ENCODE measurements at regions not wholly inside any gene's neighbourhood (a gene's known extent, or its start where the extent isn't known, plus 50 kb on each side); places are given as distances from the start of the nearest gene placed in this dataset.

DNA sequence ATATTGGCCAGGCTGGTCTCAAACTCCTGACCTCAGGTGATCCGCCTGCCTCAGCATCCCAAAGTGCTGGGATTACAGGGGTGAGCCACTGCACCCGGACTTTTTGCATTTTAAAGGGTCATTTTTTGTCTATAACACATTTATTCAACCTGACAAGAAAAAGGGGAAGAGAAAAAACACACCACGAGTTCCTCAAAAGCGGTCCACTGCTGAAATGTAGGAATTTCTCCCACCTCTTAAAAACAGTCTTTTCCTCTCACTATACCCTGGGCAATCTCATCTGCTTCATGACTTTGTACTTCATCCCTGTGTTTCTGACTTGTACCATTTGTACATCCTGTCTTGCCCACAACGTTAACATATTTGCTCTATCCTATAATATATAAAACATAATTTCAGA, 413.3 kb upstream of the PTBP2 start (continued):
- TF ChIP-seq RAD21 (IDR thresholded peaks at IDR 0.05 in 1 of 2, conservative IDR thresholded peaks at IDR 0.05 in 1 of 2; ENCODE audit: low read depth in 2 of 2, low read length in 2 of 2), result no peak
- TF ChIP-seq, protein P1, sequence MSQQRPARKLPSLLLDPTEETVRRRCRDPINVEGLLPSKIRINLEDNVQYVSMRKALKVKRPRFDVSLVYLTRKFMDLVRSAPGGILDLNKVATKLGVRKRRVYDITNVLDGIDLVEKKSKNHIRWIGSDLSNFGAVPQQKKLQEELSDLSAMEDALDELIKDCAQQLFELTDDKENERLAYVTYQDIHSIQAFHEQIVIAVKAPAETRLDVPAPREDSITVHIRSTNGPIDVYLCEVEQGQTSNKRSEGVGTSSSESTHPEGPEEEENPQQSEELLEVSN (IDR thresholded peaks at IDR 0.05), result no peak
- no peak for TF ChIP-seq ASH2L (IDR thresholded peaks at IDR 0.05; ENCODE audit: low read length)
- no peak for TF ChIP-seq SIRT6 (IDR thresholded peaks at IDR 0.05; ENCODE audit: low read length)
- TF ChIP-seq EGR1 (IDR thresholded peaks at IDR 0.05; ENCODE audit: borderline replicate concordance, low read depth, low read length), result no peak
- no peak for TF ChIP-seq RXRA (IDR thresholded peaks at IDR 0.05; ENCODE audit: insufficient read depth, low read depth, low read length)
- no peak for TF ChIP-seq CEBPB (IDR thresholded peaks at IDR 0.05; ENCODE audit: low read depth, low read length)
- TF ChIP-seq, protein P2, sequence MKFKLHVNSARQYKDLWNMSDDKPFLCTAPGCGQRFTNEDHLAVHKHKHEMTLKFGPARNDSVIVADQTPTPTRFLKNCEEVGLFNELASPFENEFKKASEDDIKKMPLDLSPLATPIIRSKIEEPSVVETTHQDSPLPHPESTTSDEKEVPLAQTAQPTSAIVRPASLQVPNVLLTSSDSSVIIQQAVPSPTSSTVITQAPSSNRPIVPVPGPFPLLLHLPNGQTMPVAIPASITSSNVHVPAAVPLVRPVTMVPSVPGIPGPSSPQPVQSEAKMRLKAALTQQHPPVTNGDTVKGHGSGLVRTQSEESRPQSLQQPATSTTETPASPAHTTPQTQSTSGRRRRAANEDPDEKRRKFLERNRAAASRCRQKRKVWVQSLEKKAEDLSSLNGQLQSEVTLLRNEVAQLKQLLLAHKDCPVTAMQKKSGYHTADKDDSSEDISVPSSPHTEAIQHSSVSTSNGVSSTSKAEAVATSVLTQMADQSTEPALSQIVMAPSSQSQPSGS (IDR thresholded peaks at IDR 0.05; ENCODE audit: low read length), result no peak
- TF ChIP-seq POLR2A (IDR thresholded peaks at IDR 0.05; ENCODE audit: control extremely low read depth in 1 of 2, low read depth in 2 of 2, low read length in 2 of 2), result no peak
- TF ChIP-seq, protein P3, sequence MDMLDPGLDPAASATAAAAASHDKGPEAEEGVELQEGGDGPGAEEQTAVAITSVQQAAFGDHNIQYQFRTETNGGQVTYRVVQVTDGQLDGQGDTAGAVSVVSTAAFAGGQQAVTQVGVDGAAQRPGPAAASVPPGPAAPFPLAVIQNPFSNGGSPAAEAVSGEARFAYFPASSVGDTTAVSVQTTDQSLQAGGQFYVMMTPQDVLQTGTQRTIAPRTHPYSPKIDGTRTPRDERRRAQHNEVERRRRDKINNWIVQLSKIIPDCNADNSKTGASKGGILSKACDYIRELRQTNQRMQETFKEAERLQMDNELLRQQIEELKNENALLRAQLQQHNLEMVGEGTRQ (IDR thresholded peaks at IDR 0.05; ENCODE audit: low read length), result no peak
- no peak for TF ChIP-seq POLR2AphosphoS5 (IDR thresholded peaks at IDR 0.05; ENCODE audit: low read depth, low read length)
- no peak for TF ChIP-seq SIX5 (IDR thresholded peaks at IDR 0.05; ENCODE audit: low read depth, low read length)
- no peak for TF ChIP-seq SIN3A (conservative IDR thresholded peaks at IDR 0.05 in 1 of 2, IDR thresholded peaks at IDR 0.05 in 1 of 2; ENCODE audit: low read depth in 1 of 2, low read length in 2 of 2)
- no peak for TF ChIP-seq CBX8 (IDR thresholded peaks at IDR 0.05; ENCODE audit: borderline replicate concordance, low read depth, low read length)
- no peak for TF ChIP-seq FOSL1 (IDR thresholded peaks at IDR 0.05; ENCODE audit: insufficient read depth, low read depth, low read length)
- TF ChIP-seq MAFK (IDR thresholded peaks at IDR 0.05; ENCODE audit: low read depth, low read length), result no peak
- TF ChIP-seq GTF2F1 (IDR thresholded peaks at IDR 0.05; ENCODE audit: borderline replicate concordance, low read depth, low read length), result no peak
- TF ChIP-seq NRF1 (IDR thresholded peaks at IDR 0.05; ENCODE audit: low read depth, low read length), result no peak

Measured in H1 (cell line).